ENCODE measurements at regions not wholly inside any gene's neighbourhood (a gene's known extent, or its start where the extent isn't known, plus 50 kb on each side); places are given as distances from the start of the nearest gene placed in this dataset.

DNA sequence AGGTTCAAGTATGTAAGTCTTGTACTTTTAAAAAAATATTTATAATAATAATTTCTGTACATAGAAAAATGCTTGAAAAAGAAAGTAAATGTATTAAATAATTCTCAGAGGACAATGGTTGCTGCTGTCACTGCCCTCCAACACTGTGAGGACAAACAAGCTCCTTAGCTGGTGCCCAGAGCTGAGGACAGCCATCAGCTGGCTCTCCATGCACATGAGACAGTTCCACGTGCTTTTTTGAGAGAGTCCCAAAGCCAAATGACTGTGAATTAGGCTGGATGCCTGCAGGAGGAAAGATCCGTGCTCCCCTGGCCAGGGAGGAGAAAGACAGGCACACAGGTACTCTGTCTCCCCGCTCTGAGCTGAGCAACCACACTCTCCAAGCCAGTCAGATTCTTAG, 115.5 kb upstream of the IRX5 start:
- intact Hi-C loops (cut with micrococcal nuclease), result no loop called here
- Mint-ChIP-seq H3K27me3 (peaks cover 10% of the 10 kb centered on the region), H3K9me3 (peaks cover 3% of the 10 kb centered on the region), H3K27ac (no peak overlapping the region), H3K36me3 (ENCODE audit: low read depth) (no peaks in the 10 kb centered on the region), H3K4me1 (ENCODE audit: low read depth) (no peaks in the 10 kb centered on the region), H3K4me3 (no peak overlapping the region)
- ATAC-seq (no peak), DNase-seq (no peak)
- TF ChIP-seq, protein P1, sequence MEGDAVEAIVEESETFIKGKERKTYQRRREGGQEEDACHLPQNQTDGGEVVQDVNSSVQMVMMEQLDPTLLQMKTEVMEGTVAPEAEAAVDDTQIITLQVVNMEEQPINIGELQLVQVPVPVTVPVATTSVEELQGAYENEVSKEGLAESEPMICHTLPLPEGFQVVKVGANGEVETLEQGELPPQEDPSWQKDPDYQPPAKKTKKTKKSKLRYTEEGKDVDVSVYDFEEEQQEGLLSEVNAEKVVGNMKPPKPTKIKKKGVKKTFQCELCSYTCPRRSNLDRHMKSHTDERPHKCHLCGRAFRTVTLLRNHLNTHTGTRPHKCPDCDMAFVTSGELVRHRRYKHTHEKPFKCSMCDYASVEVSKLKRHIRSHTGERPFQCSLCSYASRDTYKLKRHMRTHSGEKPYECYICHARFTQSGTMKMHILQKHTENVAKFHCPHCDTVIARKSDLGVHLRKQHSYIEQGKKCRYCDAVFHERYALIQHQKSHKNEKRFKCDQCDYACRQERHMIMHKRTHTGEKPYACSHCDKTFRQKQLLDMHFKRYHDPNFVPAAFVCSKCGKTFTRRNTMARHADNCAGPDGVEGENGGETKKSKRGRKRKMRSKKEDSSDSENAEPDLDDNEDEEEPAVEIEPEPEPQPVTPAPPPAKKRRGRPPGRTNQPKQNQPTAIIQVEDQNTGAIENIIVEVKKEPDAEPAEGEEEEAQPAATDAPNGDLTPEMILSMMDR (IDR thresholded peaks at IDR 0.05), result no peak
- ChIA-PET CTCF (interaction anchor here (0.6 kb wide), 1 partner anchor 16 kb away, joined by 3 read pairs; no protein-coding TSS in a partner anchor), POLR2A (no interaction called here)

DNA sequence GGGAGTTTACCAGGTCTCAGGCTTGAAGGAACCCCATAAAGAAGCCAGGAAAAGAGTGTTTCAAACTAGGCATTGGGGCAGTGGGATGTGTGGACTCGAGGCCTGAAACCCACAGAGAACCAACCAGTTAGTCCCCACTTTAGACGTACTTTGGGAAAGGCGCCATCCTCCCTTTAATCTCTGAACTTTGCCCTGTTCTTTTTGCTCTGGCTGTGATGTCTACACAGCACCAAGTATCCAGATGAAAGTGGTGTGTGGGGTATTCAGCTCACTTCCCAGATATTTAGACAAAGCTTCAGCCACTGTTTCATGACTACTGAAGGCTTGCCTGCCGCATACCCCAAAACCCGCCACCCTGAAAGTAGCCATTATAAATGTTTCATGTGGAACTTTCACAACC, 116.9 kb upstream of the IRX5 start:
- Mint-ChIP-seq H3K27me3 (peaks cover 12% of the 10 kb centered on the region), H3K4me3 (no peak overlapping the region), H3K4me1 (ENCODE audit: low read depth) (no peaks in the 10 kb centered on the region), H3K27ac (no peak overlapping the region), H3K9me3 (no peaks in the 10 kb centered on the region), H3K36me3 (ENCODE audit: low read depth) (no peaks in the 10 kb centered on the region)
- TF ChIP-seq, protein P1 (IDR thresholded peaks at IDR 0.05), result no peak
- intact Hi-C loops (cut with micrococcal nuclease), result no loop called here
- ATAC-seq (no peak), DNase-seq (no peak)
- CTCF ChIA-PET, result no interaction called here
- POLR2A ChIA-PET, result no interaction called here

DNA sequence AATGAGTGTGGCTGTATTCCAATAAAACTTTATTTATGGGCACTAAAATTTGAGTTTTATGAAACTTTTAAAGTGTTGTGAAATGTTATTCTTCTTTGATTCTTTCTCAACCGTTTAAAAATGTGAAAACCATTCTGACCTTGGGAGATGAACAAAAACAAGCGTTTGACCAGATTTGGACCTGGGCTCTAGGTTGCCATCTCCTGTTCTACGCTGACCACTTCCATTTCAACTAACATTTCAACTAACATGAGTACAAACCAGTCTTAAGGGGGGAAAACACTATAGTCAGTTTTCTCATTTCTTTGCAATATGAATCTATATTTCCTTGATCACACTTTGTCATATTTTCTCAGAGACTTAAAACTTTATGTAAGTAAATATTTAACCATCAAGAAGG, 118.4 kb upstream of the IRX5 start:
- Mint-ChIP-seq H3K27me3 (peaks cover 6% of the 10 kb centered on the region), H3K36me3 (ENCODE audit: low read depth) (no peaks in the 10 kb centered on the region), H3K4me1 (ENCODE audit: low read depth) (no peaks in the 10 kb centered on the region), H3K27ac (no peak overlapping the region), H3K4me3 (no peak overlapping the region), H3K9me3 (no peaks in the 10 kb centered on the region)
- DNase-seq (no peak), ATAC-seq (no peak)
- ChIA-PET POLR2A (no interaction called here), CTCF (no interaction called here)
- TF ChIP-seq, protein P1 (IDR thresholded peaks at IDR 0.05), result no peak
- intact Hi-C loops (cut with micrococcal nuclease), result no loop called here

DNA sequence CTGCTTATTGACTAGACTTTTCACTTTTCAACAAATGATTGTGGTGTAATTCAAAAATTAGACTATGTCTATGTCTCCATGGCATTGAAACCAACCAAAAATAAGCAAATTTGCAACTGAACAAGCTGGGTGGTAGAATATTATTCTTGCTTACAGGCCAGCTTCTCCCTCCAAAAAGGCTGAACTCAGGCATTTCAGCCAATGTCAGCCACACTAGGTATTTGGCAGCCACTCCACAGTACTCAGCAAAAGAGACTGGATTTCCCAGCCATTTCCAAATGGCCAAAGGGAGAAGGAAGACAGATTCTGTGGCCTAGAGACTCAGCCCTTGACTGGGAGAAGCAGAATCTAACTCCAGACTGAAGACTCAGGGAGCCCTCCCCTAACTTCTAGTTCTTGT, 121.8 kb upstream of the IRX5 start:
- Mint-ChIP-seq H3K27me3 (peaks cover 6% of the 10 kb centered on the region), H3K4me1 (ENCODE audit: low read depth) (no peaks in the 10 kb centered on the region), H3K27ac (no peak overlapping the region), H3K36me3 (ENCODE audit: low read depth) (no peaks in the 10 kb centered on the region), H3K9me3 (no peaks in the 10 kb centered on the region), H3K4me3 (no peak overlapping the region)
- ATAC-seq (no peak), DNase-seq (no peak)
- ChIA-PET POLR2A (no interaction called here), CTCF (no interaction called here)
- intact Hi-C loops (cut with micrococcal nuclease), result no loop called here
- TF ChIP-seq, protein P1 (IDR thresholded peaks at IDR 0.05), result no peak

DNA sequence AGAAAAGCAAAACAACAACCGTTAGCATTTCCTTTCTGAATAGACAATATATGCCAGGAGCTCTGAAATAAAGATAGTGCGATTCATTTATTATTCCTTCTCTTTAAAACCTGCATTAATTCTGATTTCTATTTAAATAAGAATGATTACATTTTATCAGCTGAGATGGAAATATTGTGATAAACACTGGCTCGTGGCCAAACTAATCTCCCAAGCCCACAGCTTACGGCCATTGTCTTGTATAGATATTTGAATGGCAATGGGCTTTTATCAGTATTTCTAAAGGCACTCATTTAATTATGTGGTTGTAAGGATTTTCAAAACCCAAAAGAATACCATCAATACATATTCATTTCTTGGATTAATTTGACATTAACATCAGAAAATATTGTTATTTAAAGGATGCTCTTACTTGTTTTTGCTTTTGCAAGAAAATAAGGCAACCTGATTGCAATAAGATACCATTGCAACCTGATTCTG, 123.7 kb upstream of the IRX5 start:
- ChIA-PET POLR2A (no interaction called here), CTCF (interaction anchor here (1.1 kb wide), 1 partner anchor 20 kb away, joined by 3 read pairs; no protein-coding TSS in a partner anchor)
- DNase-seq (no peak), ATAC-seq (no peak)
- Mint-ChIP-seq H3K4me1 (ENCODE audit: low read depth) (no peaks in the 10 kb centered on the region), H3K27me3 (peaks cover 5% of the 10 kb centered on the region), H3K27ac (no peak overlapping the region), H3K9me3 (no peaks in the 10 kb centered on the region), H3K36me3 (ENCODE audit: low read depth) (no peaks in the 10 kb centered on the region), H3K4me3 (no peak overlapping the region)
- intact Hi-C loops (cut with micrococcal nuclease), result no loop called here
- TF ChIP-seq, protein P1 (IDR thresholded peaks at IDR 0.05), result no peak
